Stimulated activated CD8-positive, alpha-beta memory T cell treated with anti-CD3 and anti-CD28 coated beads, Interleukin-7, amount 100 ng/mL, for 48 hours (primary cell): ENCODE measurements at regions not wholly inside any gene's neighbourhood (a gene's known extent, or its start where the extent isn't known, plus 50 kb on each side); places are given as distances from the start of the nearest gene placed in this dataset.
"Not testable (repeated sequence)": the region's sequence is repeated elsewhere in the genome, so short reads cannot be mapped to it uniquely, and the experiment has no call there.

Experiments used
- DNase-seq, 2 donors: peaks; one replicate each; pipeline ENCODE4 v3.0.0-alpha.2; 2020; ENCODE audit warnings: low read depth in 1 of 2; ENCODE audit errors: extremely low read depth in 1 of 2

- no peak for DNase-seq
Observed at GRCh38 chr5:126002222-126002897, 420.8 kb upstream of the GRAMD2B start.

GRCh38 chr5:126003309-126003708 lies 419.9 kb upstream of the GRAMD2B start:
- DNase-seq = no peak

GRCh38 chr5:126004636-126005035 lies 418.6 kb upstream of the GRAMD2B start:
- no peak for DNase-seq

GRCh38 chr5:126007841-126008240 lies 415.4 kb upstream of the GRAMD2B start:
- no peak for DNase-seq

GRCh38 chr5:126009566-126009965 lies 413.6 kb upstream of the GRAMD2B start:
- DNase-seq = no peak

GRCh38 chr5:126011526-126011925 lies 411.7 kb upstream of the GRAMD2B start:
- not testable (repeated sequence) for DNase-seq

- no peak for DNase-seq
Observed at GRCh38 chr5:126014676-126015075, 408.5 kb upstream of the GRAMD2B start.

GRCh38 chr5:126015235-126016181 lies 407.7 kb upstream of the GRAMD2B start:
- no peak for DNase-seq

- DNase-seq = no peak
Observed at GRCh38 chr5:126016256-126016655, 407.0 kb upstream of the GRAMD2B start.

- no peak for DNase-seq
Observed at GRCh38 chr5:126017096-126017495, 406.1 kb upstream of the GRAMD2B start.

- no peak for DNase-seq
Observed at GRCh38 chr5:126020770-126021169, 402.4 kb upstream of the GRAMD2B start.

- DNase-seq = no peak
Observed at GRCh38 chr5:126023994-126024441, 399.2 kb upstream of the GRAMD2B start.

- no peak for DNase-seq
Observed at GRCh38 chr5:126027149-126027548, 396.1 kb upstream of the GRAMD2B start.

GRCh38 chr5:126027652-126028051 lies 395.6 kb upstream of the GRAMD2B start:
- DNase-seq = no peak

GRCh38 chr5:126028336-126028735 lies 394.9 kb upstream of the GRAMD2B start:
- DNase-seq = no peak

GRCh38 chr5:126029282-126029681 lies 393.9 kb upstream of the GRAMD2B start:
- not testable (repeated sequence) for DNase-seq

- no peak for DNase-seq
Observed at GRCh38 chr5:126030698-126031097, 392.5 kb upstream of the GRAMD2B start.

GRCh38 chr5:126031989-126032716 lies 391.1 kb upstream of the GRAMD2B start:
- no peak for DNase-seq

GRCh38 chr5:126043688-126044087 lies 379.5 kb upstream of the GRAMD2B start:
- DNase-seq = no peak

- no peak for DNase-seq
Observed at GRCh38 chr5:126044111-126044668, 379.0 kb upstream of the GRAMD2B start.
